Ascending aorta (tissue), 2 donors: ENCODE measurements at regions not wholly inside any gene's neighbourhood (a gene's known extent, or its start where the extent isn't known, plus 50 kb on each side); places are given as distances from the start of the nearest gene placed in this dataset.
A peak's percentile ranks its signal among the peaks of the same experiment; 100 is the strongest.
"Not testable (repeated sequence)": the region's sequence is repeated elsewhere in the genome, so short reads cannot be mapped to it uniquely, and the experiment has no call there.

ENCODE experiments used
- DNase-seq, 2 donors: peaks; one replicate each; pipeline ENCODE4 v3.0.0-alpha.2; 2019; ENCODE audit warnings: low spot score in 2 of 2
- H3K27ac ChIP-seq, 2 donors: fragments of 200-600 bp; sonication (generic); one replicate each; pipeline ENCODE4 v1.5.1; 2016 to 2017; ENCODE audit warnings: mild to moderate bottlenecking in 1 of 2
- H3K27me3 ChIP-seq: fragments of 200-600 bp; sonication (generic); one replicate; pipeline ENCODE4 v1.5.1; 2017
- H3K36me3 ChIP-seq, 2 donors: fragments of 200-600 bp; sonication (generic); one replicate each; pipeline ENCODE4 v1.5.1; 2016
- H3K4me1 ChIP-seq, 2 donors: fragments of 200-600 bp; sonication (generic); one replicate each; pipeline ENCODE4 v1.5.1; 2016 to 2017; ENCODE audit warnings: mild to moderate bottlenecking in 1 of 2
- H3K4me3 ChIP-seq, 2 donors: fragments of 200-600 bp; sonication (generic); one replicate each; pipeline ENCODE4 v1.5.1; 2016 to 2017; ENCODE audit warnings: mild to moderate bottlenecking in 1 of 2
- H3K9me3 ChIP-seq, 2 donors: fragments of 200-600 bp; sonication (generic); one replicate each; pipeline ENCODE4 v1.5.1; 2016
- intact Hi-C: fragments of 100-400 bp; cut with DNase I; formaldehyde crosslinking; loops from one replicate; pipeline ENCODE4 v1.15.1; 2023
- TF ChIP-seq, protein P1 (sequence below), 3 experiments: fragments of 200-600 bp in 2 of 3; fragments of 450-650 bp in 1 of 3; sonication (generic) in 2 of 3; IDR thresholded peaks; one replicate each; pipeline ENCODE4 v1.5.1; 2016 to 2019; ENCODE audit warnings: antibody characterized with exemption in 3 of 3, mild to moderate bottlenecking in 1 of 3, moderate library complexity in 1 of 3

- Histone ChIP-seq H3K27me3 (no peaks in the 10 kb centered on the region), H3K4me1 (peaks cover 3 to 5% of the 10 kb centered on the region in 2 donors), H3K27ac (no peak overlapping the region), H3K36me3 (no peaks in the 10 kb centered on the region), H3K4me3 (no peak overlapping the region), H3K9me3 (no peaks in the 10 kb centered on the region)
- TF ChIP-seq, protein P1, sequence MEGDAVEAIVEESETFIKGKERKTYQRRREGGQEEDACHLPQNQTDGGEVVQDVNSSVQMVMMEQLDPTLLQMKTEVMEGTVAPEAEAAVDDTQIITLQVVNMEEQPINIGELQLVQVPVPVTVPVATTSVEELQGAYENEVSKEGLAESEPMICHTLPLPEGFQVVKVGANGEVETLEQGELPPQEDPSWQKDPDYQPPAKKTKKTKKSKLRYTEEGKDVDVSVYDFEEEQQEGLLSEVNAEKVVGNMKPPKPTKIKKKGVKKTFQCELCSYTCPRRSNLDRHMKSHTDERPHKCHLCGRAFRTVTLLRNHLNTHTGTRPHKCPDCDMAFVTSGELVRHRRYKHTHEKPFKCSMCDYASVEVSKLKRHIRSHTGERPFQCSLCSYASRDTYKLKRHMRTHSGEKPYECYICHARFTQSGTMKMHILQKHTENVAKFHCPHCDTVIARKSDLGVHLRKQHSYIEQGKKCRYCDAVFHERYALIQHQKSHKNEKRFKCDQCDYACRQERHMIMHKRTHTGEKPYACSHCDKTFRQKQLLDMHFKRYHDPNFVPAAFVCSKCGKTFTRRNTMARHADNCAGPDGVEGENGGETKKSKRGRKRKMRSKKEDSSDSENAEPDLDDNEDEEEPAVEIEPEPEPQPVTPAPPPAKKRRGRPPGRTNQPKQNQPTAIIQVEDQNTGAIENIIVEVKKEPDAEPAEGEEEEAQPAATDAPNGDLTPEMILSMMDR (IDR thresholded peaks at IDR 0.05), result no peak
- DNase-seq, result no peak
- intact Hi-C loops, result no loop called here
Observed at GRCh38 chr3:72655723-72656122, 192.5 kb downstream of the SHQ1 start.

GRCh38 chr3:72655131-72655551 is 193.1 kb downstream of the SHQ1 start:
- Histone ChIP-seq H3K27ac (no peak overlapping the region), H3K4me1 (peaks cover 2 to 3% of the 10 kb centered on the region in 2 donors), H3K4me3 (peak overlapping the region in 1 of 2 donors; percentile 24), H3K9me3 (no peaks in the 10 kb centered on the region), H3K36me3 (no peaks in the 10 kb centered on the region), H3K27me3 (no peaks in the 10 kb centered on the region)
- DNase-seq, result no peak
- intact Hi-C loops, result no loop called here
- TF ChIP-seq, protein P1 (IDR thresholded peaks at IDR 0.05), result no peak

DNA sequence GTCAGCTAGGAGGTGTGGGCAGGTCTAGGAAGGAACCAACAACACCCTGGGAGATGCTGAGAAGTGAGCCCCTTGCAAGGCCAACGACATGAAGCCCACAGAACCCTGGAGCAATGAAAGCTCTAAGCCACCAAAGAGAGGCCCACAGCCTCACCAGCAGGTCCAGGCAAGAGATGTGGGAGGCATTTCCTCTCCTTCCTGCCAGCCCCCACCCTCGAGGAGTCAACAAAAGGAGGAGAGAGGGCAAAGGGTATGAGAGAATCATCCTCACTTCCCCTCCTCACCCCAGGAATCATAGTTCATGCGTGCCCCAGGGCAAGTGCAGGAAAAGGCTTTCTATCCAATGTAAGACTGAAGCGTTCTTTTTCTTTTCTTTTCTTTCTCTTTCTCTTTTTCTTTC is 195.8 kb downstream of the SHQ1 start:
- H3K27ac ChIP-seq, result no peak overlapping the region
- TF ChIP-seq, protein P1 (IDR thresholded peaks at IDR 0.05), result no peak
- intact Hi-C loops, result no loop called here
- DNase-seq, result no peak
- no peaks in the 10 kb centered on the region for H3K36me3 ChIP-seq
- peaks cover 2 to 3% of the 10 kb centered on the region in 2 donors for H3K4me1 ChIP-seq
- no peak overlapping the region for H3K4me3 ChIP-seq
- H3K27me3 ChIP-seq, result no peaks in the 10 kb centered on the region
- no peaks in the 10 kb centered on the region for H3K9me3 ChIP-seq

GRCh38 chr3:72651498-72651897 is 196.7 kb downstream of the SHQ1 start:
- Histone ChIP-seq H3K27me3 (no peaks in the 10 kb centered on the region), H3K4me1 (peaks cover 2 to 3% of the 10 kb centered on the region in 2 donors), H3K4me3 (no peak overlapping the region), H3K27ac (no peak overlapping the region), H3K36me3 (no peaks in the 10 kb centered on the region), H3K9me3 (no peaks in the 10 kb centered on the region)
- intact Hi-C loops, result no loop called here
- TF ChIP-seq, protein P1 (IDR thresholded peaks at IDR 0.05), result no peak
- no peak for DNase-seq

DNA sequence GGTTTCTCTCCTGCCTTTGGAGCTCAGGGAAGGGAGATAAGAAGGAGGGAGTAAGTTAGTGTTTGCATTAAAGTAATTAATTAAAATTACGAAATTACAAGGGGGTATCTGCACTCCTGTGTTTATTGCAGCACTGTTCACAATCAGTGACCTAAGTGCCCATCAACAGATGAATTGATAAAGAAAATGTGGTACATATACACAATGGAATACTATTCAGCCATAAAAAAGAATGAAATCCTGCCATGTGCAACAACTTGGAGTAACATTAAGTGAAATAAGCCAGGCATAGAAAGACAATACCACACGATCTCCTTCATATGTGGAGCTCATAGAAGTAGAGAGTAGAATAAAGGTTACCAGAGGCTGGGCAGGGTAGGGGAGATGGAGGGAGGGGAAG is 202.0 kb downstream of the SHQ1 start:
- no peaks in the 10 kb centered on the region for H3K27me3 ChIP-seq
- no peaks in the 10 kb centered on the region for H3K36me3 ChIP-seq
- no peaks in the 10 kb centered on the region for H3K9me3 ChIP-seq
- H3K4me1 ChIP-seq, result no peaks in the 10 kb centered on the region
- TF ChIP-seq, protein P1 (IDR thresholded peaks at IDR 0.05), result no peak
- H3K4me3 ChIP-seq, result no peak overlapping the region
- intact Hi-C loops, result loop anchor here (5.0 kb wide), 1 partner anchor 419 kb away; no protein-coding TSS in a partner anchor
- DNase-seq, result no peak
- no peak overlapping the region for H3K27ac ChIP-seq

- DNase-seq, H3K27me3 ChIP-seq, intact Hi-C loops, H3K9me3 ChIP-seq, H3K4me1 ChIP-seq, H3K4me3 ChIP-seq, H3K27ac ChIP-seq, H3K36me3 ChIP-seq: not testable (repeated sequence)
Observed at GRCh38 chr3:72643635-72644034, 204.6 kb downstream of the SHQ1 start.
